H54 (cell line): ENCODE measurements at regions not wholly inside any gene's neighbourhood (a gene's known extent, or its start where the extent isn't known, plus 50 kb on each side); places are given as distances from the start of the nearest gene placed in this dataset.

ENCODE experiments used
- DNase-seq: peaks from one replicate; pipeline ENCODE4 v3.0.0; 2011; ENCODE audit warnings: low spot score, mixed read lengths; ENCODE audit not compliant: insufficient read length
- FAIRE-seq: peaks from 3 replicates; lab custom pipeline; 2011; peaks lifted over from hg19 to GRCh38; lab: Jason Lieb, UNC
- POLR2A ChIP-seq: IDR thresholded peaks from 2 replicates; pipeline ENCODE4 v1.6.1; 2011; ENCODE audit warnings: low read depth, mild to moderate bottlenecking, low read length

DNA sequence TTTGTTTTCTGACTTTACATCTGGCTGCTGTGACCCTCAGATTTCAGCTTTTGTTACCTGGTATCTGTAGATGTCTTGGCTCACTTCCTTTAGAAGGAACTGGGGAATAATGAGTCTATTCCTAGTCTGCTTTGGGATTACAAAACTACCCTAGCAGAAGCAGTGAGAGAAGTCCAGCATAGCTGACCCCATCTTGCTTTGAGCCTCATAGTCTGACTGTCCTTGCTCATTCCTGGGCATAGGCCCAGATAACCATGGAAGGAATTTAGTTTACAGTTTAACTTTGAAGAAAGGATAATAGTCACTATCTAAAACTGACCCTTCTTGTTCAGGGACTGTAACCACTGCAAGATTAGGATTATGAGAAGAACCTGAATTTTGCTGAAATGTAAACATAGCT lies 163.0 kb upstream of the HNMT start:
- TF ChIP-seq POLR2A, result no peak
- FAIRE-seq (no peak), DNase-seq (no peak)

GRCh38 chr2:137802038-137802437 lies 162.2 kb upstream of the HNMT start:
- no peak for TF ChIP-seq POLR2A
- FAIRE-seq (no peak), DNase-seq (no peak)

- DNase-seq, result no peak
- no peak for TF ChIP-seq POLR2A
- no peak for FAIRE-seq
These were observed 158.0 kb upstream of the HNMT start for GRCh38 chr2:137806068-137806805.

DNA sequence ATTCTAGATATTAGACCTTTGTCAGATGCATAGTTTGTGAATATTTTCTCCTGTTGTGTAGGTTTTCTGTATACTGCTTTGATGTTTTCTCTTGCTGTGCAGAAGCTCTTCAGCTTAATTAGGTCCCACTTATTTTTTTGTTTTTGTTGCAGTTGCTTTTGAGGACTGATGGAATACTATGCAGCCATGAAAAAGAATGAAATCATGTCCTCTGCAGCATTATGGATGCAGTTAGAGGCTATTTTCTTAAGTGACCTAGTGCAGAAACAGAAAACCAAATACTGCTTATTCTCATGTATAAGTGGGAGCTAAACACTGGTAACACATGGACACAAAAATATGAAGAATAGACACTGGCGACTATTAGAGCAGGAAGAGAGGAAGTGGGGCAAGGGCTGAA lies 155.0 kb upstream of the HNMT start:
- DNase-seq, result no peak
- no peak for FAIRE-seq
- TF ChIP-seq POLR2A, result no peak

GRCh38 chr2:137809837-137810236 lies 154.4 kb upstream of the HNMT start:
- no peak for TF ChIP-seq POLR2A
- FAIRE-seq, result no peak

GRCh38 chr2:137812517-137812916 lies 151.8 kb upstream of the HNMT start:
- FAIRE-seq (no peak), DNase-seq (no peak)
- no peak for TF ChIP-seq POLR2A

More at GRCh38 chr2:137809837-137810236, 154.4 kb upstream of the HNMT start:
- no peak for DNase-seq

DNA sequence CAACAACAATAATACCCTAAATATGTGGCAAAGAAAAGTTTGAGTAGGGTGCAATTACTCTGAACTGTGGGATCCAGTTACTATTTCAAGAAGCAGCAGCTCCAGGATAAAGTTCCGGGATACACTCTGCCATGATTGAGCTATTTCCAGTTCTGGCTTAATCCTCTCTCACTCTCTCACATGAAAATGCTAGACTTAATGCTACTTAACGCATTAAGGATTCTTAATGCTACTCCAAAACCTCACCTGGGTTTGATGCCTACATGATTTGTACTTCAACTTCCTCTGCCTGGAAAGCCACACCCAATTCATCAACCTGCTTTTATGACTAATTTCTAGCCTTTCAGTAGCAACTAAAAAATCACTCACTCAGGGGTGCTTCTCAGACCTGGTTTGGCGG lies 151.1 kb upstream of the HNMT start:
- no peak for DNase-seq
- no peak for TF ChIP-seq POLR2A
- FAIRE-seq, result no peak

GRCh38 chr2:137817058-137817457 lies 147.2 kb upstream of the HNMT start:
- no peak for TF ChIP-seq POLR2A
- FAIRE-seq (no peak), DNase-seq (no peak)

GRCh38 chr2:137823196-137823595 lies 141.1 kb upstream of the HNMT start:
- DNase-seq, result no peak
- no peak for TF ChIP-seq POLR2A
- no peak for FAIRE-seq

- no peak for TF ChIP-seq POLR2A
- FAIRE-seq (no peak), DNase-seq (no peak)
These were observed 139.8 kb upstream of the HNMT start for GRCh38 chr2:137824501-137824900.

DNA sequence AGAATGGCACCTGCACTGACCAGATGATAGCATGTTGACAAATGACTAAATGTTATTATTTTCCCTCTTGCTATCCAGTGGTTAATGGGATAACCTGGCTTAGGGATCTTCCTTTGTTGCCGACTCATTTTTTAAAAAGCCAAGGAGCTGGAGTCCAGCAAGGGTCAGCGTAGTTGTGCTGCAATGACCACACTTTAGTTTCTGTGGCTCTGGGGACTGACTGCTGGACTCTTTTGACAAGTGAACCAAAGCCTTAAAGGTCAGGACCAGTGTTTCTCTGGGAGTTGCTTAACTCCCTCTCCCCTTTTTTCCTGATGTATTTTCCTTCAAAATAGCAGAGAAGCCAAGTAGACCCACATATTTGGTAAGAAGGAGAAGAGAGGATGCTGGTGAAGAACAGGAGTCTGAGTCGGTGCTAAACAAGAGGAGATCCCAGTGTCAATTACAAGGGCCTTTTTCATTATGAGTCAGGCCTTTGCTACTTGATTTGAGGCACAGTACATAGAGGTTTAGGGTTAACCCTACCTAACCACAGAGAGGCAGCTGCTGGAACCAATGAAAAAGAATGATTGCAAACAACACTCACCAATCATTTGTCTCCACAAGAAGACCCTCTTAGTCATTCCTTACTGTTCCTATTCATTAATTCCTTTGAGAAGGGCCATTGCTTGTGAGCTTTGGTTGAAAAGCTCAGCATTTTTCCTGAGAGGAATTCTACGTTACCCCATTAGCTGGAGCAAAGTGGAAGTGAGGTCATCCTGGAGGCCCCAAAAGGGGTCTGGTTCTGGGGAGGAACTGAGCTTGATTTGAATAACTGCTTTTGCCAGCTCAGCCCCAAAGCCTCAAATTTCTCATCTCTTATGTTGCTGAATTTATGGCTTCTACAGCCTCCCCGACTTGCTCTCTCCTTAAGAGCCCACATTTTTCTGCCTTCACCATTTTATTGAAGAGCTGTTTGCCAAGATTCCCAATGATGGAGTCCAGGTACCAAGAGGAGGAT lies 137.6 kb upstream of the HNMT start:
- DNase-seq (no peak), FAIRE-seq (no peak)
- TF ChIP-seq POLR2A, result no peak

GRCh38 chr2:137828624-137829023 lies 135.6 kb upstream of the HNMT start:
- no peak for DNase-seq
- FAIRE-seq, result no peak
- TF ChIP-seq POLR2A, result no peak

DNA sequence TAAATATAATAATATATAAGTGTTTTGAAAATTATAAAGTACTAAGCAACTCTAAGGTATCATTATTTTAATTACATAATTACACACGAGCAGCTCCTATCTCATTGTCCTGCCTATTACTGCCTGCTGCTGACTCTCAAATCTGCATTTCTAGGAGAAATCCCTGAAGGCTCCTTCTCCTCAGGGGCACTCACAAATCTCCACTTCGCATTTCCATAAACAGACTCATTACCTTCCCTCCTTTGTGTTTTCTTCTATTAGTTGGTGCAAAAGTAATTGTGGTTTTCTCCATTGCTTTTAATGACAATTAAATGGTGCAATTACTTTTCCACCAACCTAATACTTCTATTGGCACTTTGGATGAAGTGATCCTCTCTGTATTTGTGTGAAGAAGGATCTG lies 135.0 kb upstream of the HNMT start:
- DNase-seq, result no peak
- no peak for FAIRE-seq
- no peak for TF ChIP-seq POLR2A

DNA sequence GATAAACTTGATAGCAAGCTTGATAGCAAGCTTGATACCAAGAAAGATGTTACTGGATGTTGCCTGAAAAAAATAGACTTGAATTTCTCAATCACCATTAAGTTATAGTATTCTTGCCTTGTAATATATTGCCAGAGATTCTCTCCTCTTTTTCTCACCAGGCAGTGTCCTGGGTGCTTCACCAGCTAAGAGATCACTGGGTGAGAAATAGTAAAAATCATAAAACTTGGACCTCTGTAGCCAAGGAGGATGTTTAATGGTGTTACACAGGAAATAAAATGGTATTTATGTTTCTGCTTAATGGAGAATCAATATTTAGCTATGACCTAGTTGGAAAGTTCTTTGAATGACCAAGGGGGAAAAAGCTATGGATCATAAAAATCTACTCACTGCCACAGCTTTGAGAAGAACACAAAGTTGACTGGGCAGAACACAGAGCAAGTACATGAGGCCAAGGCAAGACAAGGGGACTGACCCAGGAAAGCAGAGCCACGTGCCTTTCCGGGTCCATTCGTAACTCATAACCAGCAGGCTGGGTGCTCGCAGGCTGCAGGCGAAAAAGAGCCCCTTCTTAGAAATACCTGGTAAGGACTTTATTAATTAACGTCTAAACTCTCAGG lies 129.4 kb upstream of the HNMT start:
- no peak for TF ChIP-seq POLR2A
- FAIRE-seq, result no peak
- DNase-seq, result no peak
